Smooth muscle cell (in vitro differentiated cells): ENCODE measurements at regions not wholly inside any gene's neighbourhood (a gene's known extent, or its start where the extent isn't known, plus 50 kb on each side); places are given as distances from the start of the nearest gene placed in this dataset.

Source experiments
- DNase-seq: peaks from one replicate; lab custom pipeline; 2025; ENCODE audit not compliant: unreplicated experiment; lab: John Stamatoyannopoulos, UW
- H2AFZ ChIP-seq: fragments of 200-600 bp; sonication (generic); 2 replicates; pipeline ENCODE4 v1.6.0; 2016; ENCODE audit warnings: antibody characterized with exemption, low read depth, mild to moderate bottlenecking
- H3F3A ChIP-seq: fragments of 200-600 bp; sonication (generic); 2 replicates; pipeline ENCODE4 v1.6.0; 2017; ENCODE audit warnings: antibody characterized with exemption, low read depth
- H3K27ac ChIP-seq: fragments of 200-600 bp; sonication (generic); 2 replicates; pipeline ENCODE4 v1.5.1; 2016; ENCODE audit warnings: low read depth, mild to moderate bottlenecking
- H3K27me3 ChIP-seq: fragments of 200-600 bp; sonication (generic); 2 replicates; pipeline ENCODE4 v1.6.1; 2016; ENCODE audit warnings: low read depth, mild to moderate bottlenecking
- H3K36me3 ChIP-seq: fragments of 200-600 bp; sonication (generic); 2 replicates; pipeline ENCODE4 v1.5.1; 2016; ENCODE audit warnings: low read depth
- H3K4me1 ChIP-seq: fragments of 200-600 bp; sonication (generic); 2 replicates; pipeline ENCODE4 v1.5.1; 2016; ENCODE audit warnings: low read depth
- H3K4me2 ChIP-seq: fragments of 200-600 bp; sonication (generic); 2 replicates; pipeline ENCODE4 v1.6.0; 2016; ENCODE audit warnings: mild to moderate bottlenecking
- H3K4me3 ChIP-seq: fragments of 200-600 bp; sonication (generic); 2 replicates; pipeline ENCODE4 v1.5.1; 2016; ENCODE audit warnings: mild to moderate bottlenecking
- H3K79me2 ChIP-seq: fragments of 200-600 bp; sonication (generic); 2 replicates; pipeline ENCODE4 v1.6.0; 2016; ENCODE audit warnings: low read depth, mild to moderate bottlenecking
- H3K9ac ChIP-seq: fragments of 200-600 bp; sonication (generic); 2 replicates; pipeline ENCODE4 v1.6.0; 2016; ENCODE audit warnings: low read depth
- H3K9me3 ChIP-seq: fragments of 200-600 bp; sonication (generic); replicated peaks from 2 replicates; pipeline ENCODE4 v1.5.1; 2016; ENCODE audit warnings: low read depth
- H4K20me1 ChIP-seq: fragments of 200-600 bp; sonication (generic); 2 replicates; pipeline ENCODE4 v1.6.0; 2016; ENCODE audit warnings: low read depth
- CTCF ChIP-seq: fragments of 200-600 bp; sonication (generic); IDR thresholded peaks from 2 replicates; pipeline ENCODE4 v1.5.1; 2017; ENCODE audit warnings: borderline replicate concordance, mild to moderate bottlenecking, antibody characterized with exemption; ENCODE audit not compliant: insufficient read depth, poor library complexity, severe bottlenecking
- WGBS: methylation state at CpG from one replicate; pipeline ENCODE4 v1.1.7; 2016; ENCODE audit warnings: low lambda C conversion rate; 5-methylcytosine and 5-hydroxymethylcytosine counted together

- 95% methylated on average over 6 of the region's 6 CpGs for WGBS
- no peak overlapping the region for H2AFZ ChIP-seq
- no peaks in the 10 kb centered on the region for H3K4me1 ChIP-seq
Measured at GRCh38 chr14:85912141-85912540, 382.2 kb downstream of the FLRT2 start.

GRCh38 chr14:85911044-85911443, 381.1 kb downstream of the FLRT2 start:
- Histone ChIP-seq H4K20me1 (no peaks in the 10 kb centered on the region), H3K27me3 (no peaks in the 10 kb centered on the region), H3K79me2 (no peaks in the 10 kb centered on the region), H3K9me3 (no peaks in the 10 kb centered on the region), H3K36me3 (no peaks in the 10 kb centered on the region), H2AFZ (no peak overlapping the region), H3F3A (no peaks in the 10 kb centered on the region), H3K4me2 (no peak overlapping the region), H3K9ac (no peak overlapping the region), H3K4me1 (no peaks in the 10 kb centered on the region), H3K4me3 (no peak overlapping the region), H3K27ac (no peak overlapping the region)
- no peak for TF ChIP-seq CTCF
- WGBS, result 97% methylated on average over 2 of the region's 2 CpGs
- no peak for DNase-seq

More at GRCh38 chr14:85912141-85912540, 382.2 kb downstream of the FLRT2 start:
- Histone ChIP-seq H3K79me2 (no peaks in the 10 kb centered on the region), H3K36me3 (no peaks in the 10 kb centered on the region), H3K27me3 (no peaks in the 10 kb centered on the region), H3K4me2 (no peak overlapping the region), H3F3A (no peaks in the 10 kb centered on the region), H3K27ac (no peak overlapping the region), H4K20me1 (no peaks in the 10 kb centered on the region), H3K9ac (no peak overlapping the region), H3K4me3 (no peak overlapping the region), H3K9me3 (no peaks in the 10 kb centered on the region)
- TF ChIP-seq CTCF, result no peak
- no peak for DNase-seq

- Histone ChIP-seq H3K36me3 (no peaks in the 10 kb centered on the region), H3K9ac (no peak overlapping the region), H3K4me2 (no peak overlapping the region), H2AFZ (no peak overlapping the region), H3K27ac (no peak overlapping the region), H3K9me3 (no peaks in the 10 kb centered on the region), H3K4me3 (no peak overlapping the region), H3K79me2 (no peaks in the 10 kb centered on the region), H3F3A (no peaks in the 10 kb centered on the region), H3K27me3 (no peaks in the 10 kb centered on the region), H3K4me1 (no peaks in the 10 kb centered on the region), H4K20me1 (no peaks in the 10 kb centered on the region)
- DNase-seq, result no peak
- no peak for TF ChIP-seq CTCF
Measured at GRCh38 chr14:85909581-85909980, 379.6 kb downstream of the FLRT2 start.

GRCh38 chr14:85907536-85907935, 377.6 kb downstream of the FLRT2 start:
- no peaks in the 10 kb centered on the region for H3K36me3 ChIP-seq
- no peak overlapping the region for H2AFZ ChIP-seq
- H3K4me1 ChIP-seq, result no peaks in the 10 kb centered on the region
- no peaks in the 10 kb centered on the region for H3K9me3 ChIP-seq
- 81% methylated on average over 2 of the region's 2 CpGs for WGBS
- no peak overlapping the region for H3K27ac ChIP-seq
- H4K20me1 ChIP-seq, result no peaks in the 10 kb centered on the region
- no peak overlapping the region for H3K4me2 ChIP-seq
- no peaks in the 10 kb centered on the region for H3K27me3 ChIP-seq
- no peak for DNase-seq
- H3K4me3 ChIP-seq, result no peak overlapping the region
- TF ChIP-seq CTCF, result no peak
- H3F3A ChIP-seq, result no peaks in the 10 kb centered on the region
- no peak overlapping the region for H3K9ac ChIP-seq
- no peaks in the 10 kb centered on the region for H3K79me2 ChIP-seq
